GM23338 (cell line): ENCODE measurements at regions not wholly inside any gene's neighbourhood (a gene's known extent, or its start where the extent isn't known, plus 50 kb on each side); places are given as distances from the start of the nearest gene placed in this dataset.
A peak's percentile ranks its signal among the peaks of the same experiment; 100 is the strongest.

Experiments used
- ATAC-seq: fragments of 200-7000 bp; cut with Tn5 transposase; 3 replicates; pipeline ENCODE4 v1.9.1; 2020
- DNase-seq: peaks from one replicate; pipeline ENCODE4 v3.0.0-alpha.2; 2015; ENCODE audit warnings: low spot score
- H2AFZ ChIP-seq: fragments of 200-600 bp; sonication (generic); 2 replicates; pipeline ENCODE4 v1.8.0; 2016; ENCODE audit warnings: antibody characterized with exemption, mild to moderate bottlenecking, moderate library complexity
- H3F3A ChIP-seq: fragments of 200-600 bp; sonication (generic); replicated peaks from 2 replicates; pipeline ENCODE4 v1.8.0; 2017; ENCODE audit warnings: antibody characterized with exemption, mixed run types, low read depth
- H3K27ac ChIP-seq: fragments of 200-600 bp; sonication (generic); 2 replicates; pipeline ENCODE4 v1.6.1; 2016; ENCODE audit warnings: low read depth
- H3K27me3 ChIP-seq: fragments of 200-600 bp; sonication (generic); 2 replicates; pipeline ENCODE4 v1.8.0; 2016; ENCODE audit warnings: mild to moderate bottlenecking, mixed run types, moderate library complexity; ENCODE audit not compliant: insufficient read depth
- H3K36me3 ChIP-seq: fragments of 200-600 bp; sonication (generic); 2 replicates; pipeline ENCODE4 v1.8.0; 2016; ENCODE audit warnings: mild to moderate bottlenecking; ENCODE audit not compliant: insufficient read depth
- H3K4me1 ChIP-seq: fragments of 200-600 bp; sonication (generic); 2 replicates; pipeline ENCODE4 v1.8.0; 2016; ENCODE audit warnings: mild to moderate bottlenecking, moderate library complexity; ENCODE audit not compliant: insufficient read depth
- H3K4me2 ChIP-seq: fragments of 200-600 bp; sonication (generic); 2 replicates; pipeline ENCODE4 v1.7.1; 2017; ENCODE audit warnings: mixed run types
- H3K4me3 ChIP-seq: fragments of 200-600 bp; sonication (generic); 2 replicates; pipeline ENCODE4 v1.6.1; 2016; ENCODE audit warnings: mixed run types
- H3K79me2 ChIP-seq: fragments of 200-600 bp; sonication (generic); replicated peaks from 2 replicates; pipeline ENCODE4 v1.8.0; 2017; ENCODE audit warnings: mild to moderate bottlenecking; ENCODE audit not compliant: insufficient read depth
- H3K9me2 ChIP-seq: fragments of 200-600 bp; sonication (generic); 2 replicates; pipeline ENCODE4 v1.8.0; 2017; ENCODE audit not compliant: insufficient read depth
- H4K20me1 ChIP-seq: fragments of 200-600 bp; sonication (generic); replicated peaks from 2 replicates; pipeline ENCODE4 v1.8.0; 2017; ENCODE audit warnings: mild to moderate bottlenecking; ENCODE audit not compliant: insufficient read depth
- H3K27ac Mint-ChIP-seq: 2 replicates; pipeline ENCODE4 v1.8.0; 2020; ENCODE audit warnings: inconsistent platforms, mild to moderate bottlenecking, moderate library complexity, mixed read lengths
- H3K27me3 Mint-ChIP-seq: 3 replicates; pipeline ENCODE4 v1.8.0; 2022; ENCODE audit warnings: low read depth, mild to moderate bottlenecking, moderate library complexity, mixed read lengths, inconsistent platforms; ENCODE audit not compliant: insufficient read depth, poor library complexity
- H3K36me3 Mint-ChIP-seq: 3 replicates; pipeline ENCODE4 v1.8.0; 2021; ENCODE audit warnings: low read depth, mild to moderate bottlenecking, inconsistent platforms, moderate library complexity, mixed read lengths
- H3K4me1 Mint-ChIP-seq: 3 replicates; pipeline ENCODE4 v1.8.0; 2020; ENCODE audit warnings: mild to moderate bottlenecking, inconsistent platforms, mixed read lengths
- H3K4me3 Mint-ChIP-seq: 3 replicates; pipeline ENCODE4 v1.8.0; 2021; ENCODE audit warnings: moderate library complexity, mild to moderate bottlenecking, inconsistent platforms, mixed read lengths
- H3K9me3 Mint-ChIP-seq: 3 replicates; pipeline ENCODE4 v1.8.0; 2020; ENCODE audit warnings: moderate library complexity, mild to moderate bottlenecking, inconsistent platforms, mixed read lengths
- CREB1 ChIP-seq: fragments of 250-450 bp; sonication (Bioruptor Pico); IDR thresholded peaks from 2 replicates; pipeline ENCODE4 v1.5.0; 2020; ENCODE audit warnings: low read depth, mild to moderate bottlenecking, moderate library complexity
- STAT1 ChIP-seq: IDR thresholded peaks from one replicate; pipeline ENCODE4 v1.6.1; 2016; ENCODE audit warnings: antibody characterized with exemption; ENCODE audit not compliant: unreplicated experiment
- ZNF114 ChIP-seq: fragments of 250-450 bp; sonication (Bioruptor Pico); IDR thresholded peaks from 2 replicates; pipeline ENCODE4 v1.5.0; 2020; ENCODE audit warnings: mild to moderate bottlenecking, moderate library complexity
- ZNF331 ChIP-seq: fragments of 250-450 bp; sonication (Bioruptor Pico); IDR thresholded peaks from 2 replicates; pipeline ENCODE4 v1.5.0; 2020; ENCODE audit warnings: low read depth, mild to moderate bottlenecking, moderate library complexity
- TF ChIP-seq, protein P1 (sequence below): IDR thresholded peaks from one replicate; pipeline ENCODE4 v1.6.1; 2018; ENCODE audit warnings: antibody characterized with exemption; ENCODE audit not compliant: unreplicated experiment
- TF ChIP-seq, protein P2 (sequence below), 2 experiments: fragments of 200-600 bp in 1 of 2; sonication (generic) in 1 of 2; conservative IDR thresholded peaks; 2 replicates each; pipeline versions ENCODE4 v1.5.1 to v1.6.1; 2016 to 2017; ENCODE audit warnings: antibody characterized with exemption in 2 of 2, low read depth in 2 of 2, mild to moderate bottlenecking in 2 of 2, moderate library complexity in 1 of 2
- TF ChIP-seq, protein P3 (sequence below): fragments of 250-450 bp; sonication (Bioruptor Pico); IDR thresholded peaks from 2 replicates; pipeline ENCODE4 v1.5.0; 2020; ENCODE audit warnings: mild to moderate bottlenecking, moderate library complexity
- TF ChIP-seq, protein P4 (sequence below): IDR thresholded peaks from 2 replicates; pipeline ENCODE4 v1.6.1; 2016; ENCODE audit warnings: antibody characterized with exemption

DNA sequence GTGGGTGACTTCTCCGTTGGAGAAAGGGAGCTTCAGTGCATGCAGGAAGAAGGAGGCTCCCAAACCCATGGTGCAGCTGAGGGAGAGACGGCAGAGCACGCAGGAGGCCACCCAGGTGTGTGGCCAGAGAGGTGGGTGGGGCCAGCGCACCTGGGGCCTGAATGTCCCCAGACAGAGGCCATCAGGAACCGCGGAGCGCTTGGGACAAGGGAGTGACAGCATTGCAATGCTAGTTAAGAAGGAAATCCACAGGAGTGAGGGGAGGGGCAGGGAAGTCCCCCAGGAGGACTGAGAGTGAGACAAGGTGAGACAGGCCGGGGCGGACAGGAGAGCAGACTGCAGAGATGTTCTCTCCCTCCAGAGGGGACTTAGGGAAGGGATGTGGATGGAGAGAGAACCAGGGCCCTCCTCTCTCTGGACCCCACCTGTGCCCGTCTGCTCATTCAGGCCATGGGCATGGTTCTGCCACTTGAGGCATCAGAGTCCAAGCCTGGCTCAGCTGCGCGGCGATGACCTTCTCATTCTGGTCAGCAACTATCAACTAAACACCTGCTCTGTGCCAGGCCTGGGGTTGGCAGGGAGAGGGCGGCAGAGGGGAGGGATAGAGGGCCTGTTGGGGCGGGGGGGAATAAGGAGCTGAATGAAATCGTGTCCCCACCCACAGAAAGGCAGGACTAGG lies 69.4 kb upstream of the COL13A1 start:
- H3K36me3 Mint-ChIP-seq, result no peaks in the 10 kb centered on the region
- H3K9me3 Mint-ChIP-seq, result peaks cover 11% of the 10 kb centered on the region
- no peak for DNase-seq
- no peak overlapping the region for H3K4me3 Mint-ChIP-seq
- no peak overlapping the region for H3K4me3 ChIP-seq
- H3K27me3 ChIP-seq, result no peaks in the 10 kb centered on the region
- TF ChIP-seq ZNF114, result no peak
- TF ChIP-seq, protein P1, sequence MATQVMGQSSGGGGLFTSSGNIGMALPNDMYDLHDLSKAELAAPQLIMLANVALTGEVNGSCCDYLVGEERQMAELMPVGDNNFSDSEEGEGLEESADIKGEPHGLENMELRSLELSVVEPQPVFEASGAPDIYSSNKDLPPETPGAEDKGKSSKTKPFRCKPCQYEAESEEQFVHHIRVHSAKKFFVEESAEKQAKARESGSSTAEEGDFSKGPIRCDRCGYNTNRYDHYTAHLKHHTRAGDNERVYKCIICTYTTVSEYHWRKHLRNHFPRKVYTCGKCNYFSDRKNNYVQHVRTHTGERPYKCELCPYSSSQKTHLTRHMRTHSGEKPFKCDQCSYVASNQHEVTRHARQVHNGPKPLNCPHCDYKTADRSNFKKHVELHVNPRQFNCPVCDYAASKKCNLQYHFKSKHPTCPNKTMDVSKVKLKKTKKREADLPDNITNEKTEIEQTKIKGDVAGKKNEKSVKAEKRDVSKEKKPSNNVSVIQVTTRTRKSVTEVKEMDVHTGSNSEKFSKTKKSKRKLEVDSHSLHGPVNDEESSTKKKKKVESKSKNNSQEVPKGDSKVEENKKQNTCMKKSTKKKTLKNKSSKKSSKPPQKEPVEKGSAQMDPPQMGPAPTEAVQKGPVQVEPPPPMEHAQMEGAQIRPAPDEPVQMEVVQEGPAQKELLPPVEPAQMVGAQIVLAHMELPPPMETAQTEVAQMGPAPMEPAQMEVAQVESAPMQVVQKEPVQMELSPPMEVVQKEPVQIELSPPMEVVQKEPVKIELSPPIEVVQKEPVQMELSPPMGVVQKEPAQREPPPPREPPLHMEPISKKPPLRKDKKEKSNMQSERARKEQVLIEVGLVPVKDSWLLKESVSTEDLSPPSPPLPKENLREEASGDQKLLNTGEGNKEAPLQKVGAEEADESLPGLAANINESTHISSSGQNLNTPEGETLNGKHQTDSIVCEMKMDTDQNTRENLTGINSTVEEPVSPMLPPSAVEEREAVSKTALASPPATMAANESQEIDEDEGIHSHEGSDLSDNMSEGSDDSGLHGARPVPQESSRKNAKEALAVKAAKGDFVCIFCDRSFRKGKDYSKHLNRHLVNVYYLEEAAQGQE, result no peak
- TF ChIP-seq, protein P2, sequence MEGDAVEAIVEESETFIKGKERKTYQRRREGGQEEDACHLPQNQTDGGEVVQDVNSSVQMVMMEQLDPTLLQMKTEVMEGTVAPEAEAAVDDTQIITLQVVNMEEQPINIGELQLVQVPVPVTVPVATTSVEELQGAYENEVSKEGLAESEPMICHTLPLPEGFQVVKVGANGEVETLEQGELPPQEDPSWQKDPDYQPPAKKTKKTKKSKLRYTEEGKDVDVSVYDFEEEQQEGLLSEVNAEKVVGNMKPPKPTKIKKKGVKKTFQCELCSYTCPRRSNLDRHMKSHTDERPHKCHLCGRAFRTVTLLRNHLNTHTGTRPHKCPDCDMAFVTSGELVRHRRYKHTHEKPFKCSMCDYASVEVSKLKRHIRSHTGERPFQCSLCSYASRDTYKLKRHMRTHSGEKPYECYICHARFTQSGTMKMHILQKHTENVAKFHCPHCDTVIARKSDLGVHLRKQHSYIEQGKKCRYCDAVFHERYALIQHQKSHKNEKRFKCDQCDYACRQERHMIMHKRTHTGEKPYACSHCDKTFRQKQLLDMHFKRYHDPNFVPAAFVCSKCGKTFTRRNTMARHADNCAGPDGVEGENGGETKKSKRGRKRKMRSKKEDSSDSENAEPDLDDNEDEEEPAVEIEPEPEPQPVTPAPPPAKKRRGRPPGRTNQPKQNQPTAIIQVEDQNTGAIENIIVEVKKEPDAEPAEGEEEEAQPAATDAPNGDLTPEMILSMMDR (conservative IDR thresholded peaks at IDR 0.05; ENCODE audit: low read depth in 2 of 2), result 0 out of 4 replicates have a peak, but pooled peaks of 1 of the 2 experiments have one; percentile 4
- no peak overlapping the region for H2AFZ ChIP-seq
- H4K20me1 ChIP-seq, result no peaks in the 10 kb centered on the region
- H3K36me3 ChIP-seq, result no peaks in the 10 kb centered on the region
- no peaks in the 10 kb centered on the region for H3F3A ChIP-seq
- H3K79me2 ChIP-seq, result no peaks in the 10 kb centered on the region
- H3K4me1 Mint-ChIP-seq, result peaks cover 13% of the 10 kb centered on the region
- no peak overlapping the region for H3K27ac ChIP-seq
- H3K4me2 ChIP-seq, result no peak overlapping the region
- peaks cover 1% of the 10 kb centered on the region for H3K27me3 Mint-ChIP-seq
- ATAC-seq, result no peak
- H3K9me2 ChIP-seq, result no peaks in the 10 kb centered on the region
- no peaks in the 10 kb centered on the region for H3K4me1 ChIP-seq
- no peak overlapping the region; the same call in 1 of the 2 replicates for H3K27ac Mint-ChIP-seq

DNA sequence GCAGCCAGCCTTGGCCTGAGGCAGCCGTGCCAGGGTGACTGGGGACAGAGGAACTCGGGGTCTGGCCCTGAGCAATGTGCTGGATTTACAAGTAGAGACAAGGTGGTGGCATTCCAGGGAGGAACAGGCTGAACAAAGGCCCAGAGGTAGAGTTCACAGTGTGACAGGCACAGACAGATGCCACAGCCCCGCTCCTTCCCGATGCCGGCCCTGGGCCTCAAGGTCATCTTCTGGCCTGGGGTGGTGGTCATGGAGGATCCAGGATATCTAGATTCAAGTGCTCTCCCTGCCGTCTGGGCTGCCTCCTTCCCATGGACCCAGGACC lies 68.9 kb upstream of the COL13A1 start:
- Histone ChIP-seq H3K4me2 (no peak overlapping the region), H3K27me3 (no peaks in the 10 kb centered on the region), H3K27ac (no peak overlapping the region), H3K79me2 (no peaks in the 10 kb centered on the region), H2AFZ (no peak overlapping the region), H3F3A (no peaks in the 10 kb centered on the region), H3K4me1 (no peaks in the 10 kb centered on the region), H3K9me2 (no peaks in the 10 kb centered on the region), H3K4me3 (no peak overlapping the region), H4K20me1 (no peaks in the 10 kb centered on the region), H3K36me3 (no peaks in the 10 kb centered on the region)
- Mint-ChIP-seq H3K4me1 (peaks cover 13% of the 10 kb centered on the region), H3K27me3 (peaks cover 1% of the 10 kb centered on the region), H3K4me3 (no peak overlapping the region), H3K27ac (no peak overlapping the region), H3K9me3 (peaks cover 11% of the 10 kb centered on the region), H3K36me3 (no peaks in the 10 kb centered on the region)
- ATAC-seq, result no peak
- DNase-seq, result no peak
- no peak for TF ChIP-seq ZNF331 (CRISPR knock-in tag)
- no peak for TF ChIP-seq STAT1
- TF ChIP-seq, protein P3, sequence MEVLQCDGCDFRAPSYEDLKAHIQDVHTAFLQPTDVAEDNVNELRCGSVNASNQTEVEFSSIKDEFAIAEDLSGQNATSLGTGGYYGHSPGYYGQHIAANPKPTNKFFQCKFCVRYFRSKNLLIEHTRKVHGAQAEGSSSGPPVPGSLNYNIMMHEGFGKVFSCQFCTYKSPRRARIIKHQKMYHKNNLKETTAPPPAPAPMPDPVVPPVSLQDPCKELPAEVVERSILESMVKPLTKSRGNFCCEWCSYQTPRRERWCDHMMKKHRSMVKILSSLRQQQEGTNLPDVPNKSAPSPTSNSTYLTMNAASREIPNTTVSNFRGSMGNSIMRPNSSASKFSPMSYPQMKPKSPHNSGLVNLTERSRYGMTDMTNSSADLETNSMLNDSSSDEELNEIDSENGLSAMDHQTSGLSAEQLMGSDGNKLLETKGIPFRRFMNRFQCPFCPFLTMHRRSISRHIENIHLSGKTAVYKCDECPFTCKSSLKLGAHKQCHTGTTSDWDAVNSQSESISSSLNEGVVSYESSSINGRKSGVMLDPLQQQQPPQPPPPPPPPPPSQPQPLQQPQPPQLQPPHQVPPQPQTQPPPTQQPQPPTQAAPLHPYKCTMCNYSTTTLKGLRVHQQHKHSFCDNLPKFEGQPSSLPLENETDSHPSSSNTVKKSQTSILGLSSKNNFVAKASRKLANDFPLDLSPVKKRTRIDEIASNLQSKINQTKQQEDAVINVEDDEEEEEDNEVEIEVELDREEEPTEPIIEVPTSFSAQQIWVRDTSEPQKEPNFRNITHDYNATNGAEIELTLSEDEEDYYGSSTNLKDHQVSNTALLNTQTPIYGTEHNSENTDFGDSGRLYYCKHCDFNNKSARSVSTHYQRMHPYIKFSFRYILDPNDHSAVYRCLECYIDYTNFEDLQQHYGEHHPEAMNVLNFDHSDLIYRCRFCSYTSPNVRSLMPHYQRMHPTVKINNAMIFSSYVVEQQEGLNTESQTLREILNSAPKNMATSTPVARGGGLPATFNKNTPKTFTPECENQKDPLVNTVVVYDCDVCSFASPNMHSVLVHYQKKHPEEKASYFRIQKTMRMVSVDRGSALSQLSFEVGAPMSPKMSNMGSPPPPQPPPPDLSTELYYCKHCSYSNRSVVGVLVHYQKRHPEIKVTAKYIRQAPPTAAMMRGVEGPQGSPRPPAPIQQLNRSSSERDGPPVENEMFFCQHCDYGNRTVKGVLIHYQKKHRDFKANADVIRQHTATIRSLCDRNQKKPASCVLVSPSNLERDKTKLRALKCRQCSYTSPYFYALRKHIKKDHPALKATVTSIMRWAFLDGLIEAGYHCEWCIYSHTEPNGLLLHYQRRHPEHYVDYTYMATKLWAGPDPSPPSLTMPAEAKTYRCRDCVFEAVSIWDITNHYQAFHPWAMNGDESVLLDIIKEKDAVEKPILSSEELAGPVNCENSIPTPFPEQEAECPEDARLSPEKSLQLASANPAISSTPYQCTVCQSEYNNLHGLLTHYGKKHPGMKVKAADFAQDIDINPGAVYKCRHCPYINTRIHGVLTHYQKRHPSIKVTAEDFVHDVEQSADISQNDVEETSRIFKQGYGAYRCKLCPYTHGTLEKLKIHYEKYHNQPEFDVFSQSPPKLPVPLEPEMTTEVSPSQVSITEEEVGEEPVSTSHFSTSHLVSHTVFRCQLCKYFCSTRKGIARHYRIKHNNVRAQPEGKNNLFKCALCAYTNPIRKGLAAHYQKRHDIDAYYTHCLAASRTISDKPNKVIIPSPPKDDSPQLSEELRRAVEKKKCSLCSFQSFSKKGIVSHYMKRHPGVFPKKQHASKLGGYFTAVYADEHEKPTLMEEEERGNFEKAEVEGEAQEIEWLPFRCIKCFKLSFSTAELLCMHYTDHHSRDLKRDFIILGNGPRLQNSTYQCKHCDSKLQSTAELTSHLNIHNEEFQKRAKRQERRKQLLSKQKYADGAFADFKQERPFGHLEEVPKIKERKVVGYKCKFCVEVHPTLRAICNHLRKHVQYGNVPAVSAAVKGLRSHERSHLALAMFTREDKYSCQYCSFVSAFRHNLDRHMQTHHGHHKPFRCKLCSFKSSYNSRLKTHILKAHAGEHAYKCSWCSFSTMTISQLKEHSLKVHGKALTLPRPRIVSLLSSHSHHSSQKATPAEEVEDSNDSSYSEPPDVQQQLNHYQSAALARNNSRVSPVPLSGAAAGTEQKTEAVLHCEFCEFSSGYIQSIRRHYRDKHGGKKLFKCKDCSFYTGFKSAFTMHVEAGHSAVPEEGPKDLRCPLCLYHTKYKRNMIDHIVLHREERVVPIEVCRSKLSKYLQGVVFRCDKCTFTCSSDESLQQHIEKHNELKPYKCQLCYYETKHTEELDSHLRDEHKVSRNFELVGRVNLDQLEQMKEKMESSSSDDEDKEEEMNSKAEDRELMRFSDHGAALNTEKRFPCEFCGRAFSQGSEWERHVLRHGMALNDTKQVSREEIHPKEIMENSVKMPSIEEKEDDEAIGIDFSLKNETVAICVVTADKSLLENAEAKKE (CRISPR knock-in tag), result no peak
- no peak for TF ChIP-seq ZNF114
- TF ChIP-seq, protein P4, sequence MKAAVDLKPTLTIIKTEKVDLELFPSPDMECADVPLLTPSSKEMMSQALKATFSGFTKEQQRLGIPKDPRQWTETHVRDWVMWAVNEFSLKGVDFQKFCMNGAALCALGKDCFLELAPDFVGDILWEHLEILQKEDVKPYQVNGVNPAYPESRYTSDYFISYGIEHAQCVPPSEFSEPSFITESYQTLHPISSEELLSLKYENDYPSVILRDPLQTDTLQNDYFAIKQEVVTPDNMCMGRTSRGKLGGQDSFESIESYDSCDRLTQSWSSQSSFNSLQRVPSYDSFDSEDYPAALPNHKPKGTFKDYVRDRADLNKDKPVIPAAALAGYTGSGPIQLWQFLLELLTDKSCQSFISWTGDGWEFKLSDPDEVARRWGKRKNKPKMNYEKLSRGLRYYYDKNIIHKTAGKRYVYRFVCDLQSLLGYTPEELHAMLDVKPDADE, result no peak
- TF ChIP-seq CREB1, result no peak
